Panc1 (cell line): ENCODE measurements at regions not wholly inside any gene's neighbourhood (a gene's known extent, or its start where the extent isn't known, plus 50 kb on each side); places are given as distances from the start of the nearest gene placed in this dataset.

Experiments
- ATAC-seq: fragments of 200-7000 bp; cut with Tn5 transposase; 2 replicates; pipeline ENCODE4 v1.9.1; 2020; ENCODE audit warnings: mild to moderate bottlenecking, moderate library complexity
- BruUV-seq: library from RNA; stranded (reverse); fragments of 400-500 nt; replicated peaks from 2 replicates; lab custom pipeline; 2021; lab: Mats Ljungman, UMichigan
- CTCF ChIA-PET: fragments of 300-600 bp; sonication (Branson Sonifier 250); formaldehyde crosslinking; loops from one replicate; lab custom pipeline; 2022; ENCODE audit warnings: antibody characterized with exemption; lab: Charles Lee
- POLR2A ChIA-PET: fragments of 300-600 bp; sonication (Branson Sonifier 250); formaldehyde crosslinking; loops from one replicate; lab custom pipeline; 2022; ENCODE audit warnings: antibody characterized with exemption; lab: Charles Lee
- DNase-seq: peaks from one replicate; pipeline ENCODE4 v3.0.0-alpha.2; 2010; ENCODE audit warnings: low read depth, low spot score
- H3K27ac ChIP-seq: 2 replicates; pipeline ENCODE4 v1.5.1; 2011; ENCODE audit warnings: mild to moderate bottlenecking, low read length, inconsistent platforms
- H3K27me3 ChIP-seq: fragments of 200-500 bp; sonication (Bioruptor generic); 2 replicates; pipeline ENCODE4 v1.6.0; 2014; ENCODE audit warnings: low read length, inconsistent platforms; ENCODE audit not compliant: control insufficient read depth, insufficient read depth
- H3K36me3 ChIP-seq: fragments of 200-500 bp; sonication (Bioruptor generic); 2 replicates; pipeline ENCODE4 v1.5.1; 2014; ENCODE audit warnings: inconsistent platforms, mild to moderate bottlenecking, low read length, moderate library complexity; ENCODE audit not compliant: control insufficient read depth, insufficient read depth
- H3K4me1 ChIP-seq: 2 replicates; pipeline ENCODE4 v1.5.1; 2011; ENCODE audit warnings: inconsistent platforms, mild to moderate bottlenecking, low read length, moderate library complexity; ENCODE audit not compliant: control insufficient read depth, insufficient read depth
- H3K4me3 ChIP-seq, 2 experiments: 2 replicates each; pipeline ENCODE4 v1.5.1; 2011 to 2012; ENCODE audit warnings: low read depth in 2 of 2, low read length in 2 of 2, mild to moderate bottlenecking in 2 of 2, inconsistent platforms in 1 of 2, moderate library complexity in 1 of 2
- H3K9me3 ChIP-seq: fragments of 200-500 bp; sonication (Bioruptor generic); 2 replicates; pipeline ENCODE4 v1.5.1; 2014; ENCODE audit warnings: low read depth, mild to moderate bottlenecking, inconsistent platforms, low read length, moderate library complexity; ENCODE audit not compliant: control insufficient read depth, insufficient read depth
- POLR2AphosphoS5 ChIP-seq: IDR thresholded peaks from 2 replicates; pipeline ENCODE4 v1.6.1; 2012; ENCODE audit warnings: mild to moderate bottlenecking, low read depth, low read length, moderate library complexity
- SIN3A ChIP-seq: IDR thresholded peaks from 2 replicates; pipeline ENCODE4 v1.6.1; 2012; ENCODE audit warnings: low read depth, mild to moderate bottlenecking, low read length, moderate library complexity, borderline replicate concordance; ENCODE audit not compliant: insufficient read depth
- TCF7L2 ChIP-seq: IDR thresholded peaks from 2 replicates; pipeline ENCODE4 v1.6.1; 2011; ENCODE audit warnings: mild to moderate bottlenecking, low read depth, low read length, inconsistent platforms
- in situ Hi-C: cut with HindIII; loops from 2 replicates; pipeline ENCODE4 v1.10.0; 2016; ENCODE audit warnings: low sequenced_read_pairs, low pct_unique_long_range_greater_than_20kb
- intact Hi-C: fragments of 100-400 bp; cut with micrococcal nuclease; formaldehyde crosslinking; loops from one replicate; pipeline ENCODE4 v1.10.0; 2022; ENCODE audit not compliant: unreplicated experiment
- TF ChIP-seq, protein P1 (sequence below), 2 experiments: IDR thresholded peaks; 2 replicates each; pipeline ENCODE4 v1.6.1; 2011 to 2012; ENCODE audit warnings: low read depth in 2 of 2, control low read depth in 1 of 2, low read length in 1 of 2, mild to moderate bottlenecking in 1 of 2, moderate library complexity in 1 of 2; ENCODE audit not compliant: insufficient read depth in 1 of 2
- TF ChIP-seq, protein P2 (sequence below): fragments of 450-650 bp; IDR thresholded peaks from 2 replicates; pipeline ENCODE4 v1.5.1; 2017; ENCODE audit warnings: mild to moderate bottlenecking

DNA sequence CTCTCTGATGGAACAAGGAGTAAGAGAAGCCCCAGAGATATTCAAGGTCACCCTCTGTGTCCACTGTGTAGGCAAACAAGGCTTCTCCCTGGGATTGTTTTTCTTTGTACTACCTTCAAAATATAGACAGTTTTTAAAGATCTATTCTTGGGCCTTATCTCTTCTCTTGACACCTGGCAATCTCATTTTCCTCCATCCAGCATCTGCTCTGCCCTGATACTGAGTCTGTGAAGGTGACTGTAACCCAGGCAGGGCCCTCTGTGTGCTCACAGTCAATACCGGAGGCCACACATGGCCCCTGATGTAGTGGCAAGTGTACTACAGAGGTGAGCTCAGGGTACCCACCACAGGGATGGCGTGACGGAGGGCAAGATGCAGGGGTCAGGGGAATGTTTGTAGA is 221.1 kb downstream of the SNX10 start:
- ChIA-PET POLR2A (no interaction called here), CTCF (no interaction called here)
- in situ Hi-C loops: no loop called here

DNA sequence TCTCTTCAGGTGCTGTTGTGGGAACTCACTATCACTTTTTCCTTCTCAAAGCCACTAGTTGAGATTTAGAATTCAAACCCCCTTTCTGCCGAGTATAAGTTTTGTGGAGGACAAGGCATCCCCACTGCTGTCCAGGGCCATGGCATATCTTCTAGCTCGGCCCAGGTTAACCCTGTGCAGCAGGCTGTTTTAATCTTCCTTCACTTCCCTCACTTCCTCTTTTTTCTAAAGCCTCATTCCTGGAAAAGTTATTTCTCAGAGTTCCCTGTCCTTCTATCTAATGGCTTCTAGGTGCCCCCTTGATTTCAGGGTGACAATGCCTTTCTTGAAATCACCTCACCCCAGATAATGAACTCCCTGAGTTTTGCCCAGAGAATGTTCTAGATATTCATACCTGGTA is 222.3 kb downstream of the SNX10 start:
- H3K36me3 ChIP-seq: no peaks in the 10 kb centered on the region
- DNase-seq (no peak), ATAC-seq (no peak)
- peaks cover 17% of the 10 kb centered on the region for H3K4me1 ChIP-seq
- BruUV-seq: no TSS peak
- in situ Hi-C loops: no loop called here
- H3K27ac ChIP-seq: peak overlapping the region; percentile 80
- TF ChIP-seq POLR2AphosphoS5: no peak
- TF ChIP-seq TCF7L2: no peak
- TF ChIP-seq, protein P1, sequence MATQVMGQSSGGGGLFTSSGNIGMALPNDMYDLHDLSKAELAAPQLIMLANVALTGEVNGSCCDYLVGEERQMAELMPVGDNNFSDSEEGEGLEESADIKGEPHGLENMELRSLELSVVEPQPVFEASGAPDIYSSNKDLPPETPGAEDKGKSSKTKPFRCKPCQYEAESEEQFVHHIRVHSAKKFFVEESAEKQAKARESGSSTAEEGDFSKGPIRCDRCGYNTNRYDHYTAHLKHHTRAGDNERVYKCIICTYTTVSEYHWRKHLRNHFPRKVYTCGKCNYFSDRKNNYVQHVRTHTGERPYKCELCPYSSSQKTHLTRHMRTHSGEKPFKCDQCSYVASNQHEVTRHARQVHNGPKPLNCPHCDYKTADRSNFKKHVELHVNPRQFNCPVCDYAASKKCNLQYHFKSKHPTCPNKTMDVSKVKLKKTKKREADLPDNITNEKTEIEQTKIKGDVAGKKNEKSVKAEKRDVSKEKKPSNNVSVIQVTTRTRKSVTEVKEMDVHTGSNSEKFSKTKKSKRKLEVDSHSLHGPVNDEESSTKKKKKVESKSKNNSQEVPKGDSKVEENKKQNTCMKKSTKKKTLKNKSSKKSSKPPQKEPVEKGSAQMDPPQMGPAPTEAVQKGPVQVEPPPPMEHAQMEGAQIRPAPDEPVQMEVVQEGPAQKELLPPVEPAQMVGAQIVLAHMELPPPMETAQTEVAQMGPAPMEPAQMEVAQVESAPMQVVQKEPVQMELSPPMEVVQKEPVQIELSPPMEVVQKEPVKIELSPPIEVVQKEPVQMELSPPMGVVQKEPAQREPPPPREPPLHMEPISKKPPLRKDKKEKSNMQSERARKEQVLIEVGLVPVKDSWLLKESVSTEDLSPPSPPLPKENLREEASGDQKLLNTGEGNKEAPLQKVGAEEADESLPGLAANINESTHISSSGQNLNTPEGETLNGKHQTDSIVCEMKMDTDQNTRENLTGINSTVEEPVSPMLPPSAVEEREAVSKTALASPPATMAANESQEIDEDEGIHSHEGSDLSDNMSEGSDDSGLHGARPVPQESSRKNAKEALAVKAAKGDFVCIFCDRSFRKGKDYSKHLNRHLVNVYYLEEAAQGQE (IDR thresholded peaks at IDR 0.05; ENCODE audit: insufficient read depth in 1 of 2, low read depth in 2 of 2, low read length in 1 of 2): no peak
- H3K9me3 ChIP-seq: no peaks in the 10 kb centered on the region
- H3K4me3 ChIP-seq: no peak overlapping the region
- intact Hi-C loops: no loop called here
- H3K27me3 ChIP-seq: no peaks in the 10 kb centered on the region; the same call in 1 of the 2 replicates
- CTCF ChIA-PET: no interaction called here
- POLR2A ChIA-PET: no interaction called here

More for the DNA sequence above, 221.1 kb downstream of the SNX10 start:
- ATAC-seq: no peak
- Histone ChIP-seq H3K9me3 (no peaks in the 10 kb centered on the region), H3K36me3 (no peaks in the 10 kb centered on the region), H3K27ac (no peak overlapping the region), H3K27me3 (no peaks in the 10 kb centered on the region; the same call in 1 of the 2 replicates), H3K4me1 (peaks cover 24% of the 10 kb centered on the region), H3K4me3 (no peak overlapping the region)
- TF ChIP-seq, protein P1 (IDR thresholded peaks at IDR 0.05; ENCODE audit: insufficient read depth in 1 of 2, low read depth in 2 of 2, low read length in 1 of 2): no peak
- no TSS peak for BruUV-seq
- intact Hi-C loops: no loop called here
- no peak for DNase-seq

DNA sequence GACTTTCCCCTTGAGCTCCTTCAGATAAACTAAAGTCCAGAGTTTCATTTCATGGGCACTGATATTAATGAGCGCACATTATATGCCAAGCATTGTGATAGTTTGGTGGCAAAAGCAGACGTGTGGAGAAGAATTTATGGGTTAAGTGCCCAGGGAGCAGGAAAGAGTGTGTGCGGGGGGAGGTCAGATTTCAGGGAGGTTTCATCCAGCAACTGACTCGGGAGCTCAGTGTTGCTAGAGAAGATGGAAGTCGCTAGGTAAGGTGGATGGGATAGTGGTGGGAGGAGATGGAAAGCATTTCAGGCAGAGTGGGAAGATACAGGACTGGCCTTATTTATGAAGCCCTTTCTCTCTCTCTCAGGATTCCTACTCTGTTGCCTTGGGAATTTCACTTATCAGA is 223.0 kb downstream of the SNX10 start:
- ATAC-seq (no peak), DNase-seq (no peak)
- TF ChIP-seq POLR2AphosphoS5 (no peak), SIN3A (no peak), TCF7L2 (no peak)
- TF ChIP-seq, protein P1 (IDR thresholded peaks at IDR 0.05; ENCODE audit: insufficient read depth in 1 of 2, low read depth in 2 of 2, low read length in 1 of 2): no peak
- TF ChIP-seq, protein P2, sequence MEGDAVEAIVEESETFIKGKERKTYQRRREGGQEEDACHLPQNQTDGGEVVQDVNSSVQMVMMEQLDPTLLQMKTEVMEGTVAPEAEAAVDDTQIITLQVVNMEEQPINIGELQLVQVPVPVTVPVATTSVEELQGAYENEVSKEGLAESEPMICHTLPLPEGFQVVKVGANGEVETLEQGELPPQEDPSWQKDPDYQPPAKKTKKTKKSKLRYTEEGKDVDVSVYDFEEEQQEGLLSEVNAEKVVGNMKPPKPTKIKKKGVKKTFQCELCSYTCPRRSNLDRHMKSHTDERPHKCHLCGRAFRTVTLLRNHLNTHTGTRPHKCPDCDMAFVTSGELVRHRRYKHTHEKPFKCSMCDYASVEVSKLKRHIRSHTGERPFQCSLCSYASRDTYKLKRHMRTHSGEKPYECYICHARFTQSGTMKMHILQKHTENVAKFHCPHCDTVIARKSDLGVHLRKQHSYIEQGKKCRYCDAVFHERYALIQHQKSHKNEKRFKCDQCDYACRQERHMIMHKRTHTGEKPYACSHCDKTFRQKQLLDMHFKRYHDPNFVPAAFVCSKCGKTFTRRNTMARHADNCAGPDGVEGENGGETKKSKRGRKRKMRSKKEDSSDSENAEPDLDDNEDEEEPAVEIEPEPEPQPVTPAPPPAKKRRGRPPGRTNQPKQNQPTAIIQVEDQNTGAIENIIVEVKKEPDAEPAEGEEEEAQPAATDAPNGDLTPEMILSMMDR: no peak
- in situ Hi-C loops (no loop called here), intact Hi-C loops (loop anchor here (5.0 kb wide), 1 partner anchor 143 kb away; no protein-coding TSS in a partner anchor)
- Histone ChIP-seq H3K9me3 (no peaks in the 10 kb centered on the region), H3K36me3 (no peaks in the 10 kb centered on the region), H3K27ac (peak overlapping the region; percentile 80), H3K27me3 (no peaks in the 10 kb centered on the region; the same call in 1 of the 2 replicates), H3K4me3 (no peak overlapping the region), H3K4me1 (peaks cover 16% of the 10 kb centered on the region)
- CTCF ChIA-PET: interaction anchor here (0.9 kb wide), 1 partner anchor 14 kb away, joined by 3 read pairs; no protein-coding TSS in a partner anchor
- POLR2A ChIA-PET: no interaction called here
- no TSS peak for BruUV-seq
